GM18508 (cell line): ENCODE measurements at regions not wholly inside any gene's neighbourhood (a gene's known extent, or its start where the extent isn't known, plus 50 kb on each side); places are given as distances from the start of the nearest gene placed in this dataset.

Experiments
- ATAC-seq: cut with Tn5 transposase; IDR thresholded peaks from one replicate; pipeline ENCODE4 v1.9.1; 2021; ENCODE audit warnings: moderate number of reproducible peaks; ENCODE audit not compliant: insufficient read depth, unreplicated experiment

DNA sequence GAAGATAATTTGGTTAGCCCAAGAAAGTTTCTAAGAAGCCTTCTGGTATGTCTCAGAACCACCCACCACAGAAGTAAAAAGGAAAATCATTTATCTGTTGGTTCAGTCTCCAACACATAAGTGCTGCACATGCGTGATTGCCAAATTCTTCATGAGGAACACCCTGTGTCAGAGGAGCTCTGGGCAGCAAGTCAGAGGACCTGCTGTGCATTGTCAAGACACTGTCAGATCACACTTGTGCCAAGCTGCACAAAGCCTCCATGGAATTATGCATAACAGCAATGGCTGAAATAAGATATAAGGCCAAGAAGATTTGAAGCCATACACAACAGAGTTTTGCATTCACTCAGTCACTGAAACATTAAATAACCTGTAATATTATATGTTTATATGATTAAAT is 1304.7 kb upstream of the FLRT2 start:
- ATAC-seq: no peak

DNA sequence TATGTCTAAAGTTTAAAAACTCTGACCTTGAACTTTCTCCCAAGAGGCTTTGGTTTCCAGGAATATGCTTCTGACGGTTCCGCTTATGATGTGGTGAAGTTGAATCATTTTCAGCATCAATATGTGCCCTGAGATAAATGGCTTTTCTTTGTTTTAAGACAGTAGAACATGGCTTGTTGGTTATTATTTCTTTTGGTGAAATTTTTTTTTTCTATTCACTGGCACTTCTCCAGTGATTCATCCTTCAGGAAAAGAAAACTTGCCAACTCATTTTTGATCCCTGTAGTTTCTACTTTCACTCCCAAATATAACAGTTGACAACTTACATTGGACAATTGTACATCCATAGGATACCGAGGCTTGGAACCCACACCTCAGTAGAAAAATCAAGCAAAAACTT is 1301.2 kb upstream of the FLRT2 start:
- ATAC-seq: no peak

DNA sequence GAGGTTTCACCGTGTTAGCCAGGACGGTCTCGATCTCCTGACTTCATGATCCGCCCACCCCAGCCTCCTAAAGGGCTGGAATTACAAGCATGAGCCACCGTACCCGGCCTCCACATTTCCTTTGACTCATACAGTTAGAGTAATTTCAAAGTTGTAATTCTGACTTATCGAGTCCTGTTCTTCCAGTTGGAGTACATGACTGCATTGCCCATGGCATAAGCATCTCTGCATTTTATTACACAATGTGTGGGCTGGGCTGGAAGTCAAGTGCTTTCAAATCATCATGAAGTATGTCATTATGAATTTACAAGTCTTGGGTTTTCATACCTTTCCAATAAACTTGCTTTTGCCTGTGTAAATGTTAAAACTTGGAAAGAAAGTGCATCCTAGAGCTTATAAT is 1295.7 kb upstream of the FLRT2 start:
- no peak for ATAC-seq

DNA sequence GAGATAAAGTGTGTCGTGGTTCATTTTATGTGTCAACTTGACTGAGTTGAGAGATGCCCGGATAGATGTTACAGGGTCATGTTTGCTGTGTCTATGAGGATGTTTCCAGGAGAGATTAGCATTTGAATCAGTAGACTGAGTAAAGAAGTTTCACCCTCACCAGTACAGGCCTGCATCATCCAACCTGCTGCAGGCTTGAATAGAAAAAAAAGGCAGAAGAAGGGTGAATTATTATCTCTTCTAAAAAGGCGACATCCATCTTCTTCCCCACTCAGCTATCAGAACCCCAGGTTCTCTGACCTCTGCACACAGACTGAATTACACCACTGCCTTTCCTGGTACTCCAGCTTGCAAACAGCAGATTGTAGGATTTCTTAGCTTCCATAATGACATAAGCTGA is 1293.7 kb upstream of the FLRT2 start:
- no peak for ATAC-seq

DNA sequence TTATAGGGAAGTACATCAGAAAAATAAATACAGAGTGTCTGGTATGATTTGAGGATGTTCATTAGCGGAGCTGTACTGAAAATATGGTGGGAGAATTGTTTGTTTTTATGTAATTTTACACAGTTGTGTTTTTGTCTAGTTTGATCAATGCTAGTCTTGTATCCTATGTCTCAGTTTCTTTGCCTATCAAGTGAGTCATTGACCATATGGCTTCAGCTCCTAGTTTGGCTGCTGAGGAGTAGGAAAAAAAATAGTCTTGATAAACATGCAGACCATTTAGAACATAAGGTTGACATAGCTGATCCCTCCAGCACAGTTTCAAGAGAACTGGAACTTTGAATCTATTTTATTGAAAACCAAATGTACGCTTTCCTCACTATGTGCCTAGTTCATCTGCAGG is 1292.1 kb upstream of the FLRT2 start:
- ATAC-seq: no peak

DNA sequence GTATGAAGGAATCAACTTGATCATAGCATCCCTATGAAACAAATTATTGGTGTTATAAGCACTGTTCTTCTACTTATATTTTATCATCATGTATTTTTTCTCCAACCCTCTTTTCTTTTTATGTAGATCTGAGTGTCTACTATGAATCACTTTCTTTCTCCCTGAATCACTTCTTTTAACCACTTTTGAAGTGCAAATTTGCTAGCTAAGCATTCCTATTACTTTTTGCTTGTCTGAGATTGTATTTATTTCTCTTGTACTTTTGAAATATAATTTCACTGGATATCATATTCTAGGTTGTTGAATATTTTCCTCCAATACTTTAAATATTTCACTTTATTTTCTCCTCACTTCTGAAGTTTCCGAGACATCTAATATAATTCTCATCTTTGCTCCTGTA is 1282.3 kb upstream of the FLRT2 start:
- no peak for ATAC-seq

DNA sequence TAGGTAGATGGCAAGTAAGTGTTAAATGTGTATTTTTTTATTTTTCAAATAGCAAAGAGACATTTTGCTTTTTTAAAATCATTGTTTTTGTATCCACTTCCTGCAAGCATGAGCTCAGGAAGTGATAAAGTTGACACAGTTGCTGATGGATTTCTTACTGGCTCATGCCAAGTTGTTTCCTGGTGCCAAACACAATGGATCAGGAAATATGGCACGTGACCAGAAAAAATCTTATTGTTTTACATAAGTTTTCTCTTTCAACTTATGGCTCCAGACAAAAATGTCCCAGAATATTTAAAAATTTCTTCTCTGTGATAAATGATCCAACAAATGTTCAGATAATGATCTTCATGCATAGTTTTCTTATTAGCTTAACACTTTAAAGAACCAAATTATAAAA is 1279.1 kb upstream of the FLRT2 start:
- ATAC-seq: no peak

DNA sequence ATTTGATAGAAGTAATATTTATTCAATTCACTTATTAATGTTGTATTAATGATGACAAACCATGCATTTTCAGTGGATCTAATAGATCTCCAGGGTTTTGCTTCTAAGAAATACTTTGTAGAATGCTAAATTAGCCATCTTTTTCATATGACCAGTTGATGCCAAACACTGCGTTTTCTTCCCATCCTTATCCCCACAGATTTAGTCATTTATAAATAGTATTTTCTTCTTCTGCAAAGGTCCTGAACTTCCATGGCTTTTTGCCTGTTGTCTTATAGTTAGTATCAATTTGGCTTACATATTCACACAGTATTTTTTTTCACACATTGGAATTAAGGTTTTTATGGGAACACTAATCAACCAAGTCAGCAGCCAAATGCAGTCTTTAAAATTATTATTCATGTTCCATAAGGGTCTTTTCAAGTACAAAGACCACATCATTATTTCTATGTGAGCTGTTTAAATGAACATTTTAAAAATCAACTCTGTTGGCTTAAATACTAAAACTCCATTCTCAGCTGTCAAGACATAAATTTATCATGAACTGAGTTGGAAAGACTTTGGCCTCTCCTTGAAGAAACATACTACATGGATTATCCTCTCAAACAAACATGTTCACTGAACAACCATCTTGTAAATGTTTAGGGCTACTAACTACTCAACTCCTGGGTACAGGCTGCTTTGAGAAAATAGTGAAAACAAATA is 1278.4 kb upstream of the FLRT2 start:
- no peak for ATAC-seq

DNA sequence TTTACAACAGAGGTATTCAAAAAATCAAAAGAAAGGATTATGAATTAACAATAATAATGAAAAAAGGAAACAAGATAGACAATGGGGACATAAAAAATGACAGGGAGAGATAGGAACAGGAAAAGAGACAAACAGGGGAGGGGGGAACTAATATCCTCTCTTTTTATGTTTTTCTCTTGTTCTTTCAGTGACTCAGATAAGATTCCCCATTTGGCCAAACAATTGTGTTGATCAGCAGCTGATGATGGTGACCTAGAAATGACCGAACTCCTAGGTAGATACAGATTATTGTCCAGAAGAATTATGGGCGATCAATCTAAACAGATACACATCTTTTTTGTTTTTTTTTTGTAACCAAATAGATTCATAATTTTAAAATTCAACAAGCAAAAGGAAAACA is 1277.2 kb upstream of the FLRT2 start:
- ATAC-seq: no peak

DNA sequence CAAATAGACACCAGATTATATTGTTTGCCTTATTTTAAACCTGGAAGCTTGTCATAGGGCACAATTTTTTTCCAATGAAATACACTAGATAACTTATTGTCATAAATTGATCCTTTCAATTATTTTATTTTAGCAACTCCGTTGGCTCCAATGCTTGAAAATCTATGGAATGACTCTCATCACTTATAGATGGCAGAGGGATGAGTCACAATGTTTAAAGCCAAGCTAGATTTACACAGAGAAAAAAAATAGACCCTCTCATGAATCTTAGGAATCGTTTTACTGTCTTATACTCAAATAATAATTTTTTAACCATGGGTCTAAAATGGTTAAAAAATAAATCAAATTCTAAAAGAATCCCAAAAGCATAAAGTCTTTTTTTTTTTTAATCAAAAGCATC is 1276.6 kb upstream of the FLRT2 start:
- no peak for ATAC-seq

DNA sequence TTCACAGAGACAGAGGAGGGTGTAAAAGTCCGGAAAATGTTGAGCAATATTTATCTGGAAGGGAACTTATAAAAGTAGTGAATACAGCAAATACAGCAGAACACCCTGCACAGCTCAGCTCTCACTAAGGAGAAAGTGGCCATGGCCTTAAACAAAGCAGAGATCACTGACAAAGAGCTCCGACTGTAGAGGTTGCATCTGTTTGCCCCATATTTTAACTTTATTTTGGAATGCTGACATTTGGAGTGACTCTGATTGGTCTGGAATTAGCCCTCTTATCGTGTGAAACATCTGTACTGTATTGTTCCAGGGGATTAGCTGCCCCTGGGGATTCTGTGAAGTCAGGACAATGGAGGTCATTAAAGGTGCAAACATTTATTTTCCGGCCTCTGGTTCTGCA is 1275.7 kb upstream of the FLRT2 start:
- ATAC-seq: no peak

DNA sequence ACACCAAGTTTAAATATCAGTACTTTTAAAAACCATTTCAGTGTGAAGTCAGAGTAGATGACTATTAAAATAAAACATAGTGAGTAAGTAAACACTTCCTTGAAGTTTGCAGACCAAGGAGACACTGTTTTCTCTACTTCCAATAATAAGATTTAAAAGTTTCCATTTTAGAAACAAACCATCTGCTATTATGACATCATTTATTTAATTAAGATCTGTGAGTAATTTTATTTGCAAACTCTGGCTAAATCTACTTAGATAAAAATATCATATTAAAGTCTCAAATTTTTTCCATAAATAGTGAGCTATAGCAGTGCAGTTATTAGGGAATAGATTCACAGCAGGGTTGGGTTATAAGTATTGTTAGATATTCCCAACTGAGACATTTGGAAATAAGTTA is 1267.0 kb upstream of the FLRT2 start:
- no peak for ATAC-seq

DNA sequence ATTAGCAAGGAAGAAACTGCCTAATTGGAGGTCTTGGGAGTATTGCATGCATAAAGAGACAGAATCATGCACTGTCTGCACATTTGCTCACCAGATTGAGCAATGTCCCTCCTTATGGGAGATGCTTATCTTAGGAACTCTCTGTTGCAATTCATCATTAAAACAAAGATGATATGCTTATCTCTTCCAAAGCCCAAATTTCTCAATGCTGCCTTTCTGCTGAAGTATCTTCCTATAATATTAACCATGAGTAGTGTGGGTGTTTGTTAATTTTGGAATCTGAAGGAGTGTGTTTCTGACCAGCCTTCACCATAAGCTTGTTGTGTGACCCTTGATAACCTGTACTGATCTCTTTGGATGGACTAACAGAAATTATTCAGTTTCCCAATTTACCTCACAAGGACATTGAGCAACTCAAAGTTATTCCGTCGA is 1257.6 kb upstream of the FLRT2 start:
- no peak for ATAC-seq

DNA sequence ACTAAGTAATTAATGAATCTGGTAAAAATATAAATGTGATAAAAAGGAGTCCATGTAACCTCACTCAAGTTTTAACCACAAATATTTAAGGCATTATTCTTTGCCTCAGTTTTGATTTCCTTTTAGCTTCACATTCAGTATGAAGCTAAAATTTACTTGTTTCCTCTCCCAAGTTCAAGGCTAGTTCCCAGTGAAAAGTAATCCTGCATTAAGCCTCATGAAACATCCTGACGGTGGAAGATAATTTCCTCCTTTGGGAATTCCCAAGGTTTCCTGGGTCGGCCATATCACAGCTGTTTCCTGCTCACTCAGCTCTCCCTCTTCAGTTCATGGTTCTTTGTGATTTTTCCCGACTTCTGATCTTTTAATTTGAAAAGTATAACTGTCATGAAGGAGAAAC is 1256.8 kb upstream of the FLRT2 start:
- no peak for ATAC-seq

DNA sequence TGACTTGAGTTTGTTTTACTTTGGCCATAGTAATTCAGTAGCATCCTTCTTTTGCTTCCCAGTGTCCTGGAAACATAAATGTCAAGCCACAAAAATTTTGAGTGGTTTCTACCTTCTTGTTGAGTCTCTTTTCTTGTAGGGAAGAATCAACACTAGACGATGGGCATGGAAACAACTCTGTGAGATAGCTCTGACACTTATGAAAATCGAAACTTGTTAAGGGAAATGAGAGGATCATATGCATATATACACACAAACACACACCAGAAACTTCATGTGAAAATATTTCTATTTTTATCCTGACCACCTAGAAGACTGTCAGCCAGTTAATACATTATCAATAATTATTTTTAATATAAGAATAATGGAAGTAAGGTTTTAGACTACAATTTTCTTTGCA is 1247.3 kb upstream of the FLRT2 start:
- no peak for ATAC-seq

DNA sequence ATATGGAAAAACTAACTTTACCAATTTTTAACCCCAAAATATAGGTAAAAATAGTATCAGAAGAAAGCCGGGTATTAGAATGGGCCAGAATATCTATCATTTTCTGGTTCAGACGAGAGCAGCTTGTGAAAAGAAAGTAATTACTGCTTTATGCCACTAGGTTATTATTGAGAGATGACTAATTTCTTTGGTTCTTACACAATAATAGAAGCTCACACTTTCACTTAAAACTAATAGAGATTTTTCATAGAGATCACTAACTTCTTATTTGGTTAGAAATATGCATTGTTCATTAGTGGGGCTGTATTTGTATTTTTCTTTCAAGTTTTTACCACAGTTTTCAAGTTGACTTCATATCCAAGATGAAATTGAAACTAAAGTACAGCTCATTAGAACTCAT is 1241.2 kb upstream of the FLRT2 start:
- no peak for ATAC-seq

DNA sequence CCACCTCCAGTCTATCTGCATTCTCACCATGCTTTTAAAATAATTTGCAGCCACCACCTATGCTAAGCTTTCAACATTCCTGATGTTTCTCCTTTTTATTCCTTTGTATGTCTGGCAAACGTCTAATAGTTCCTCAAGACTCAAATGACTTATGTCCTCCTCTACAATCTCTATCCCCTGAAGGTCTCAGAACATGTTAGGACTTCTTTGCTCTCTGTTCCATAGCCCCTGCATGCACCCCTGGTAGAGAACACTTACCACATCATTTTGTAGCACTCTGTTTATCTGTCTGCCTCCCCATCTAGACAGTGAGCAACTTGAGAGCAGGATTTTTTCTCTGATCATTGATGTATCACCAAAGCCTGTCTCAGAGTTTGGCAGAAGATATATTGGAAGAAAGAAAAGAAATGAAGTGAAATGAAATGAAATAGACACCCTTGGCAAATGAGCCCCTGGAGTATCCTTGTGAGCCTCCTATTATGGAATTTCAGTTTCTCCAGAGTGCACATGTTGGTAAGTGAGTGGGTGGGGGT is 1231.2 kb upstream of the FLRT2 start:
- no peak for ATAC-seq

DNA sequence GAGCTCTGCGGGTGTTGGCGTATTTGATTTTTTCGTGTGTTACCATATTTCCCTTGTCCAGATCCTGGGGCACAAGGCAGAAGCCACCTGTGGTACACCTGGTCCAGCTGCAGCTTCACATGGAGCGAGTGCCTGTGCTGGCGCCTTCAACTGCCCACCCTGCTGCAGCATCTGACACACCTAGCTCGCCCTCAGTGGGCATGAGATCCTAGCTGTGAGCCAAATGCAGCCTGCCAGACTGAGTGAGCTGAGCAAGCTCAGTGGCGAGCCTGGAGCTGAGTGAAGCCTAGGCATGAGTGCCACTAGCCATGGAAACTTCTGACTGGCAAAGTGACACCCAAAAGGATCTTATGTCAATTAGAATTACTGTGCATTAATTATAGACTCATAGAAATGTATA is 1226.8 kb upstream of the FLRT2 start:
- ATAC-seq: no peak

DNA sequence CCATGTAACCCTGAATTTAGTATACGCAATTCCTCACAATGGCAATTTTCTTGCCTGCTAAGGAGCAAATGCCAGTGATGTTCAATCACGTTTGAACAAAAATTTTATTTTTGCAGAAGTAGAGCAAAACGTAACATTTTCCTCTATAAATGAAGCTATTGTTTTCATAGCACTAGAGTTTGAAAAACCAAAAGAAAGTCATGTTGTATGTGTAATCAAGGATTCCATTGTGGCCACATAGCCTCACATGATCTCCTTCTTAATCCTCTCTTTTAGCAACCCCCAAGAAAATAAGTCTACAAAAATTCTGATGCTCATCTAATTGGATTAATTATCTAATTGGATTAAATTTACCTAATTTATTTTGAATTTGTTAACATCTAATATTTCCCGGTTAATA is 1217.4 kb upstream of the FLRT2 start:
- ATAC-seq: no peak

DNA sequence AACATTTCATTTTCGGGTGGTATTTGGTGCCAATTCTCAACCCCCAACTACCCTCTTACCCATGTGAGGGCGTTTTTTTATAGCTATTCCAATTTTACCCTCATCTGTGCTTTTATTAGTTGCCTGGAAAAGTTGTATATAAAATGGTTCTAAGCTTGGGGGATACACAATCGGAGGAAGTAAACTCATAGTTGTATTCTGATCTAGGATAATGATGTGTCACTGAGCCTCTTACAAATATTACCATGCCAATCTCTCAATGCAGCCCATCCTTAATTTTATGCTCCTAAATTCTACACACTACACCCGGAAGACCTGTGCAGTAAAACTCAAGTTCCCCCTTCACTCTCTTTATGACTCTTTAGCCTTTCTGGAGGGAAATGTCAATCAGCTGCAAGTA is 1206.5 kb upstream of the FLRT2 start:
- ATAC-seq: no peak

DNA sequence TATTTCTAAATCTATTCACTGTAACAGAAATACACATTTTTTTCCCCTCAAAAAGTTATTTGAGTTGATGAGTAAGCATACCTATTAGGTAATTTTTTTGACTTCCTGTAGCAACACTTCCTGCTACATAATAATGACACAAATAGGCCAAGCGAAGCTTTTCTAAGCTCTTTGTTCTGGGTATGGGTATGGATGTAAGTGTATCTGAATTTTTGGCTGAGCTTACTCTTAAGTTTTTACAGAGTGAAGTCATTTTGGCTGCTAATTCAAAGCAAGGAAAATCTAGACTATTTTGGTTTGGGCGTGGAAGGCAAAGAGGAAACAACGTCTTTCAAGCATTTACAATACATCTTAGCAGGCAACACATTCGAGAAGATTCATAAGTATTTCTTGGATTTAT is 1206.0 kb upstream of the FLRT2 start:
- ATAC-seq: no peak

DNA sequence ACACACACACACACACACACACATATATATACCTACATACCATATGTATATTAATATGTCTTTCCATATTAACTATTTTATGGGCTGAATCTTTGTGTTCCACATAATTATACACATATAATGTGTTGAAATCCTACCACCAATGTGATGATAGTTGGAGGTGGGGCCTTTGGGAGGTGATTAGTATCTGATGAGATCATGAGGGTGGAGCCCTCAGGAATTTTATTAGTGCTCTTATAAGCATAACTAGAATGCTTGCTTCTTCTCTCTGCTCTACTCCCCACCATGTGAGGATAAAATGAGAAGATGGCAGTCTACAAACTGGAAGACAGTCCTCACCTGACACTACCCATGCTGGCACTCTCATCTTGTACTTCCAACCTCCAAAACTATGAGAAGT is 1193.5 kb upstream of the FLRT2 start:
- ATAC-seq: no peak

DNA sequence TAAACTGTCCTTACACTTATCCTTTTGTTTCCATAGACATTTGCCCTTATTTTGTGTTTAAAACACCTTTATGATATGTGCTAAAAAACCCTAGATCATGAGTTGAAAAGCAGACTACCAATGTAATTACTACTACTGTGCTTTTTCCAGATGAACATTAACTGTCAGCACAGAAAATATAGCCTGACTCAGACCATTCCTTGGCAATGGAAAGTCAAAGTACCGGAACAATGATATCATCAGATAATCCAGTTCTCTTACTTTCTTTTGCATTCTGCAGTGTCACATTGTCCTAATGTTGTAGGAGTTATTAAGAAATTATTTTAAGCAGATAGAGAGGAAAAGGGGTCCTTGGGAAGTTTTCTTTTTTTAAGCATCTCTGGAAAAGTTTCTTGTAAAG is 1189.0 kb upstream of the FLRT2 start:
- ATAC-seq: no peak
